OCI-M2 (cell line): ENCODE measurements at regions not wholly inside any gene's neighbourhood (a gene's known extent, or its start where the extent isn't known, plus 50 kb on each side); places are given as distances from the start of the nearest gene placed in this dataset.
"Not testable (repeated sequence)": the region's sequence is repeated elsewhere in the genome, so short reads cannot be mapped to it uniquely, and the experiment has no call there.

ENCODE experiments used
- DNase-seq: peaks from one replicate; lab custom pipeline; 2025; ENCODE audit not compliant: unreplicated experiment; lab: John Stamatoyannopoulos, UW

- DNase-seq, result no peak
Measured at GRCh38 chr17:68097161-68097805, 61.7 kb downstream of the KPNA2 start.

- not testable (repeated sequence) for DNase-seq
Measured at GRCh38 chr17:68099341-68099753, 63.8 kb downstream of the KPNA2 start.

GRCh38 chr17:68100000-68100641, 64.6 kb downstream of the KPNA2 start:
- no peak for DNase-seq

- DNase-seq, result no peak
Measured at GRCh38 chr17:68101075-68101986, 65.8 kb downstream of the KPNA2 start.

- DNase-seq, result no peak
Measured at GRCh38 chr17:68101987-68102314, 66.4 kb downstream of the KPNA2 start.

GRCh38 chr17:68102318-68102758, 66.8 kb downstream of the KPNA2 start:
- no peak for DNase-seq

GRCh38 chr17:68103148-68103547, 67.6 kb downstream of the KPNA2 start:
- DNase-seq, result no peak

GRCh38 chr17:68106085-68106484, 70.5 kb downstream of the KPNA2 start:
- DNase-seq, result no peak

GRCh38 chr17:68107373-68107772, 71.8 kb downstream of the KPNA2 start:
- DNase-seq, result no peak

- no peak for DNase-seq
Measured at GRCh38 chr17:68108313-68109000, 72.9 kb downstream of the KPNA2 start.

GRCh38 chr17:68109404-68109803, 73.9 kb downstream of the KPNA2 start:
- not testable (repeated sequence) for DNase-seq

- not testable (repeated sequence) for DNase-seq
Measured at GRCh38 chr17:68116211-68116610, 80.7 kb downstream of the KPNA2 start.

GRCh38 chr17:68122587-68122986, 87.1 kb downstream of the KPNA2 start:
- no peak for DNase-seq

GRCh38 chr17:68125111-68125870, 89.8 kb downstream of the KPNA2 start:
- no peak for DNase-seq

- DNase-seq, result no peak
Measured at GRCh38 chr17:68127914-68128313, 92.4 kb downstream of the KPNA2 start.

- no peak for DNase-seq
Measured at GRCh38 chr17:68131456-68131855, 95.9 kb downstream of the KPNA2 start.

- DNase-seq, result no peak
Measured at GRCh38 chr17:68133346-68134045, 98.0 kb downstream of the KPNA2 start.

- no peak for DNase-seq
Measured at GRCh38 chr17:68134046-68134637, 98.6 kb downstream of the KPNA2 start.

- DNase-seq, result no peak
Measured at GRCh38 chr17:68134731-68135130, 99.2 kb downstream of the KPNA2 start.
